IMR-90 (cell line): ENCODE measurements at regions not wholly inside any gene's neighbourhood (a gene's known extent, or its start where the extent isn't known, plus 50 kb on each side); places are given as distances from the start of the nearest gene placed in this dataset.

Experiments used
- BHLHE40 ChIP-seq: fragments of 150-350 bp; IDR thresholded peaks from 2 replicates; pipeline ENCODE4 v1.6.1; 2016; ENCODE audit warnings: mild to moderate bottlenecking, low read depth, low read length
- MAZ ChIP-seq: IDR thresholded peaks from 2 replicates; pipeline ENCODE4 v1.6.1; 2012; ENCODE audit warnings: low read depth, mild to moderate bottlenecking, low read length, improper control_type of control experiment, moderate library complexity, borderline replicate concordance
- MXI1 ChIP-seq: IDR thresholded peaks from 2 replicates; pipeline ENCODE4 v1.6.1; 2012; ENCODE audit warnings: low read depth, mild to moderate bottlenecking, low read length, moderate library complexity, borderline replicate concordance
- POLR2A ChIP-seq: IDR thresholded peaks from 2 replicates; pipeline ENCODE4 v1.6.1; 2012; ENCODE audit warnings: mild to moderate bottlenecking, low read depth, low read length
- RAD21 ChIP-seq: IDR thresholded peaks from 2 replicates; pipeline ENCODE4 v1.6.1; 2012; ENCODE audit warnings: low read length, improper control_type of control experiment
- RFX5 ChIP-seq: IDR thresholded peaks from 2 replicates; pipeline ENCODE4 v1.8.0; 2012; ENCODE audit warnings: low read depth, mild to moderate bottlenecking, low read length, moderate library complexity
- TF ChIP-seq, protein P1 (sequence below): conservative IDR thresholded peaks from 2 replicates; pipeline ENCODE4 v1.5.1; 2012; ENCODE audit warnings: mild to moderate bottlenecking, low read depth, low read length, improper control_type of control experiment
- TF ChIP-seq, protein P2 (sequence below): fragments of 150-350 bp; IDR thresholded peaks from 2 replicates; pipeline ENCODE4 v1.6.1; 2016; ENCODE audit warnings: low read depth, mild to moderate bottlenecking, low read length, moderate library complexity, borderline replicate concordance

DNA sequence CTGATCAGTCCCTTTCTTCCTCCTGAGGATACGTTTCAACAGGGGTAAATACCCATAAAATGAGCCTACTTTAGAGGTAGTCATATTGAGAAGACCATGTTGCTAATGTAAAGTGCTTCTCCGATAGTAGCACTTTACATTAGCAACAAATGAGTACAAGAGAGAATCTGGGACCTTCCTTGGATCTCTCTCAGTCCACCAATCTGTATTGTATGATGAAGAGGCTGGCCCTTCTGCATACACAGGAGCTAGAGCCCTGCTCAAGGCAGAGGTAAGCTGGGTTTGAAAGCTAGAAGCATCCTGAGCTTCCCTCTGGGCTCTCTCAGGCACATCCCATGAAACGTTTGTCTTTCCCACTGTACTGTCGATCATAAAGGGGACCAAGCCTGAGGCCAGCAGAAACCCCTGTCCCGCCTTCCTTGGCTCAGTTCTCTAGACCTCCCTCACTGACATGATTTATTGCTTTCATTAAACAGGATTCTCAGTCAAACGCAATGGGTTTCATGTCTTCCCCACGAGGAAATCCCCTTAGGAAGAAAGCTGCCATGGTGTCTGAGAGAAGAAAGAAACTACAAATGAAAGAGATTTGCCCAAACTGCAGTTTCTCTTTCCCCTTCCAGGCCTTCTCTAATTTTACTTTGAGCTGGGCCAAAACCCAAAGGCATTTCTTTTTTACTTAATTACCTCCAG, 62.8 kb upstream of the BCAR3 start:
- TF ChIP-seq, protein P1, sequence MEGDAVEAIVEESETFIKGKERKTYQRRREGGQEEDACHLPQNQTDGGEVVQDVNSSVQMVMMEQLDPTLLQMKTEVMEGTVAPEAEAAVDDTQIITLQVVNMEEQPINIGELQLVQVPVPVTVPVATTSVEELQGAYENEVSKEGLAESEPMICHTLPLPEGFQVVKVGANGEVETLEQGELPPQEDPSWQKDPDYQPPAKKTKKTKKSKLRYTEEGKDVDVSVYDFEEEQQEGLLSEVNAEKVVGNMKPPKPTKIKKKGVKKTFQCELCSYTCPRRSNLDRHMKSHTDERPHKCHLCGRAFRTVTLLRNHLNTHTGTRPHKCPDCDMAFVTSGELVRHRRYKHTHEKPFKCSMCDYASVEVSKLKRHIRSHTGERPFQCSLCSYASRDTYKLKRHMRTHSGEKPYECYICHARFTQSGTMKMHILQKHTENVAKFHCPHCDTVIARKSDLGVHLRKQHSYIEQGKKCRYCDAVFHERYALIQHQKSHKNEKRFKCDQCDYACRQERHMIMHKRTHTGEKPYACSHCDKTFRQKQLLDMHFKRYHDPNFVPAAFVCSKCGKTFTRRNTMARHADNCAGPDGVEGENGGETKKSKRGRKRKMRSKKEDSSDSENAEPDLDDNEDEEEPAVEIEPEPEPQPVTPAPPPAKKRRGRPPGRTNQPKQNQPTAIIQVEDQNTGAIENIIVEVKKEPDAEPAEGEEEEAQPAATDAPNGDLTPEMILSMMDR, result no peak
- TF ChIP-seq POLR2A, result no peak
- no peak for TF ChIP-seq RFX5
- TF ChIP-seq MXI1, result no peak
- no peak for TF ChIP-seq MAZ
- TF ChIP-seq, protein P2, sequence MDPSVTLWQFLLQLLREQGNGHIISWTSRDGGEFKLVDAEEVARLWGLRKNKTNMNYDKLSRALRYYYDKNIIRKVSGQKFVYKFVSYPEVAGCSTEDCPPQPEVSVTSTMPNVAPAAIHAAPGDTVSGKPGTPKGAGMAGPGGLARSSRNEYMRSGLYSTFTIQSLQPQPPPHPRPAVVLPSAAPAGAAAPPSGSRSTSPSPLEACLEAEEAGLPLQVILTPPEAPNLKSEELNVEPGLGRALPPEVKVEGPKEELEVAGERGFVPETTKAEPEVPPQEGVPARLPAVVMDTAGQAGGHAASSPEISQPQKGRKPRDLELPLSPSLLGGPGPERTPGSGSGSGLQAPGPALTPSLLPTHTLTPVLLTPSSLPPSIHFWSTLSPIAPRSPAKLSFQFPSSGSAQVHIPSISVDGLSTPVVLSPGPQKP, result no peak
- no peak for TF ChIP-seq BHLHE40
- no peak for TF ChIP-seq RAD21
